Spleen (tissue), 11 donors: ENCODE measurements at regions not wholly inside any gene's neighbourhood (a gene's known extent, or its start where the extent isn't known, plus 50 kb on each side); places are given as distances from the start of the nearest gene placed in this dataset.

Experiments
- DNase-seq: peaks from one replicate; pipeline ENCODE4 v3.0.0-alpha.2; 2020
- H3K27ac ChIP-seq, 8 donors: fragments of 200-600 bp; sonication (generic) in 7 of 8; 1 replicate in 4 of 8; 2 replicates in 4 of 8; pipeline versions ENCODE4 v1.5.0 to v1.8.0; 2016 to 2021; ENCODE audit warnings: inconsistent platforms in 4 of 8, mild to moderate bottlenecking in 4 of 8, moderate library complexity in 1 of 8
- H3K27me3 ChIP-seq, 7 donors: fragments of 200-600 bp; sonication (generic) in 6 of 7; replicated peaks in 1 of 7; 1 replicate in 4 of 7; 2 replicates in 3 of 7; pipeline versions ENCODE4 v1.5.0 to v1.8.0; 2016 to 2021; ENCODE audit warnings: inconsistent platforms in 3 of 7, mild to moderate bottlenecking in 1 of 7
- H3K36me3 ChIP-seq, 6 donors: fragments of 200-600 bp; sonication (generic) in 5 of 6; 1 replicate in 4 of 6; 2 replicates in 2 of 6; pipeline versions ENCODE4 v1.5.0 to v1.8.0; 2016 to 2021; ENCODE audit warnings: inconsistent platforms in 2 of 6
- H3K4me1 ChIP-seq, 6 donors: fragments of 200-600 bp; sonication (generic) in 5 of 6; 1 replicate in 3 of 6; 2 replicates in 3 of 6; pipeline versions ENCODE4 v1.5.0 to v1.8.0; 2016 to 2021; ENCODE audit warnings: inconsistent platforms in 3 of 6
- H3K4me3 ChIP-seq, 8 donors: fragments of 200-600 bp; sonication (generic) in 7 of 8; 1 replicate in 4 of 8; 2 replicates in 4 of 8; pipeline versions ENCODE4 v1.5.0 to v1.8.0; 2016 to 2021; ENCODE audit warnings: inconsistent platforms in 4 of 8, mild to moderate bottlenecking in 4 of 8, moderate library complexity in 2 of 8
- H3K9me3 ChIP-seq, 8 donors: fragments of 200-600 bp; sonication (generic) in 7 of 8; 1 replicate in 4 of 8; 2 replicates in 4 of 8; pipeline versions ENCODE4 v1.5.0 to v1.8.0; 2016 to 2021; ENCODE audit warnings: inconsistent platforms in 4 of 8
- CTCF ChIP-seq, 11 experiments: fragments of 200-600 bp in 7 of 11; fragments of 450-650 bp in 4 of 11; sonication (generic) in 4 of 11; IDR thresholded peaks in 8 of 11; conservative IDR thresholded peaks in 3 of 11; 1 replicate in 7 of 11; 2 replicates in 4 of 11; pipeline versions ENCODE4 v1.4.0 to v1.8.0; 2016 to 2021; ENCODE audit warnings: antibody characterized with exemption in 11 of 11, inconsistent platforms in 4 of 11, mild to moderate bottlenecking in 1 of 11
- POLR2A ChIP-seq, 3 donors: fragments of 450-650 bp; IDR thresholded peaks; one replicate each; pipeline ENCODE4 v1.5.1; 2017; ENCODE audit warnings: antibody characterized with exemption in 3 of 3, mild to moderate bottlenecking in 1 of 3
- POLR2AphosphoS5 ChIP-seq, 3 donors: sonication (generic); formaldehyde crosslinking; IDR thresholded peaks; one replicate each; pipeline ENCODE4 v1.5.1; 2017; ENCODE audit warnings: antibody characterized with exemption in 3 of 3
- whole genome bisulfite sequencing, 5 donors: extraction: QIAGEN DNeasy Blood & Tissue Kit in 3 of 5; methylation state at CpG; one replicate each; pipeline versions ENCODE4 v1.1.5 to v1.1.7; 2013 to 2018; 5-methylcytosine and 5-hydroxymethylcytosine counted together
- intact Hi-C: fragments of 100-400 bp; cut with DNase I; formaldehyde crosslinking; loops from one replicate; pipeline ENCODE4 v1.15.0; 2023; ENCODE audit warnings: low total_unique reads
- donor health status: healthy with polysubstance abuse.
- donor health status: DM: no; HTN: no; CAD: no; lungs with moderate emphysema.
- donor health status: DM: no; HTN: no; CAD: no.
- donor health status: Bipolar disorder and iron deficiency.
- donor health status: healthy.
- donor health status: DM: no; HTN: no; CAD: no.
- donor health status: DM: yes; HTN: yes; CAD: no.

GRCh38 chr3:8345398-8345797 is 156.2 kb upstream of the LMCD1 start:
- Histone ChIP-seq H3K27ac (no peak overlapping the region), H3K27me3 (peaks cover 0 to 6% (median 0%) of the 10 kb centered on the region in 7 donors), H3K4me3 (no peak overlapping the region), H3K9me3 (peaks cover 9 to 46% (median 29%) of the 10 kb centered on the region in 8 donors), H3K4me1 (no peaks in the 10 kb centered on the region), H3K36me3 (no peaks in the 10 kb centered on the region)
- intact Hi-C loops = no loop called here
- TF ChIP-seq POLR2A (IDR thresholded peaks at IDR 0.05) = no peak
- TF ChIP-seq POLR2AphosphoS5 (IDR thresholded peaks at IDR 0.05) = no peak
- no peak for TF ChIP-seq CTCF (IDR thresholded peaks at IDR 0.05 in 8 of 11, conservative IDR thresholded peaks at IDR 0.05 in 3 of 11)
- DNase-seq = no peak

- Histone ChIP-seq H3K27me3 (no peaks in the 10 kb centered on the region), H3K27ac (no peak overlapping the region), H3K4me1 (no peaks in the 10 kb centered on the region), H3K4me3 (no peak overlapping the region), H3K9me3 (peaks cover 9 to 46% (median 31%) of the 10 kb centered on the region in 8 donors), H3K36me3 (no peaks in the 10 kb centered on the region)
- TF ChIP-seq CTCF (IDR thresholded peaks at IDR 0.05 in 8 of 11, conservative IDR thresholded peaks at IDR 0.05 in 3 of 11) = no peak
- no peak for TF ChIP-seq POLR2A (IDR thresholded peaks at IDR 0.05)
- TF ChIP-seq POLR2AphosphoS5 (IDR thresholded peaks at IDR 0.05) = no peak
- intact Hi-C loops = no loop called here
- WGBS, 5 donors = 84 to 90% (median 89%) methylated on average over 2 of the region's 2 CpGs
- DNase-seq = no peak
Measured at GRCh38 chr3:8348076-8348475, 153.5 kb upstream of the LMCD1 start.

GRCh38 chr3:8352475-8352874 is 149.1 kb upstream of the LMCD1 start:
- no peaks in the 10 kb centered on the region for H3K27me3 ChIP-seq
- H3K4me3 ChIP-seq = no peak overlapping the region
- no peak for DNase-seq
- no peak overlapping the region for H3K27ac ChIP-seq
- no peaks in the 10 kb centered on the region for H3K36me3 ChIP-seq
- intact Hi-C loops = no loop called here
- 76 to 96% (median 88%) methylated on average over 2 of the region's 2 CpGs for WGBS, 5 donors
- peaks cover 0 to 16% (median 3%) of the 10 kb centered on the region in 8 donors for H3K9me3 ChIP-seq
- H3K4me1 ChIP-seq = peaks cover 0 to 21% (median 5%) of the 10 kb centered on the region in 6 donors
- TF ChIP-seq CTCF (IDR thresholded peaks at IDR 0.05 in 8 of 11, conservative IDR thresholded peaks at IDR 0.05 in 3 of 11) (no peak), POLR2A (IDR thresholded peaks at IDR 0.05) (no peak)

GRCh38 chr3:8353364-8353763 is 148.3 kb upstream of the LMCD1 start:
- Histone ChIP-seq H3K4me1 (peaks cover 0 to 30% (median 7%) of the 10 kb centered on the region in 6 donors), H3K27ac (no peak overlapping the region), H3K27me3 (no peaks in the 10 kb centered on the region), H3K36me3 (no peaks in the 10 kb centered on the region), H3K4me3 (no peak overlapping the region), H3K9me3 (peaks cover 0 to 7% (median 0%) of the 10 kb centered on the region in 8 donors)
- TF ChIP-seq POLR2AphosphoS5 (IDR thresholded peaks at IDR 0.05) (no peak), POLR2A (IDR thresholded peaks at IDR 0.05) (no peak), CTCF (IDR thresholded peaks at IDR 0.05 in 8 of 11, conservative IDR thresholded peaks at IDR 0.05 in 3 of 11) (no peak)
- 90 to 98% (median 96%) methylated on average over 2 of the region's 2 CpGs for WGBS, 5 donors
- intact Hi-C loops = no loop called here
- no peak for DNase-seq
